ENCODE measurements at regions not wholly inside any gene's neighbourhood (a gene's known extent, or its start where the extent isn't known, plus 50 kb on each side); places are given as distances from the start of the nearest gene placed in this dataset.

DNA sequence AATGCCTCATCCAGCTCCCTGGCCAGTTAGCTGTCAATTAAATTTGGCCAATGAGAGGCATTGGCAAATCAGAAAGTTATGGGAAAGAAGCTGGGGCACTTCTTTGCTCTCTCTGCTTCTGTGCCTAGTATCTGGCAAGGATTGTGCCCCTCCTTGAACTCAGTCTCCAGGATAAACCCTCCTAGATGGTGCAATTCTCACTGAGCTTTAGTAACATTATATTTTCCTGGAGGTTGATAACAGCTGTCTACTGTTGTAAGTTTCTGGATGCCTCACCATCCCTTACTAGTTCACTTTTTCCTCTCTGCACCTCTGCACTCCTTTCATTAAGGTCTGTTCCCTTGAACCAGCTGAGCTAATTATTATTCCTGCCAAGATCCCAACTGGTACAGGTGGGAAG, 329.5 kb downstream of the MFSD1 start:
- TF ChIP-seq POLR2AphosphoS5 (IDR thresholded peaks at IDR 0.05; ENCODE audit: low read depth, low read length) (no peak), POLR2A (IDR thresholded peaks at IDR 0.05; ENCODE audit: low read depth, low read length) (no peak)

All from GM12892 (cell line).